Endothelial cell of umbilical vein (primary cell): ENCODE measurements at regions not wholly inside any gene's neighbourhood (a gene's known extent, or its start where the extent isn't known, plus 50 kb on each side); places are given as distances from the start of the nearest gene placed in this dataset.
"Not testable (repeated sequence)": the region's sequence is repeated elsewhere in the genome, so short reads cannot be mapped to it uniquely, and the experiment has no call there.

Experiments used
- BruUV-seq: library from RNA; stranded (reverse); fragments of 400-500 nt; replicated peaks from 2 replicates; lab custom pipeline; 2021; lab: Mats Ljungman, UMichigan
- CTCF ChIA-PET: fragments of 300-600, 350-600 bp; sonication (Branson Sonifier 250); formaldehyde crosslinking; loops from one replicate; lab custom pipeline; 2021; ENCODE audit warnings: antibody characterized with exemption, inconsistent platforms; lab: Charles Lee
- POLR2A ChIA-PET: fragments of 300-600, 350-600 bp; sonication (Branson Sonifier 250); formaldehyde crosslinking; loops from one replicate; lab custom pipeline; 2021; ENCODE audit warnings: antibody characterized with exemption, inconsistent platforms; lab: Charles Lee
- DNase-seq: peaks from one replicate; pipeline ENCODE4 v3.0.0-alpha.2; 2011; ENCODE audit warnings: low read depth, low spot score
- FAIRE-seq: peaks from 2 replicates; lab custom pipeline; 2011; peaks lifted over from hg19 to GRCh38; lab: Jason Lieb, UNC
- H2AFZ ChIP-seq: 2 replicates; pipeline ENCODE4 v1.6.0; 2012; ENCODE audit warnings: low read depth, low read length, control low read depth, inconsistent platforms
- H3K27ac ChIP-seq: 2 replicates; pipeline ENCODE4 v1.5.1; 2011; ENCODE audit warnings: low read depth, mild to moderate bottlenecking, control low read depth, low read length, moderate library complexity; ENCODE audit not compliant: insufficient read depth
- H3K27me3 ChIP-seq, 2 experiments: 2 replicates each; pipeline versions ENCODE4 v1.6.0 to v1.6.1; 2011; ENCODE audit warnings: low read length in 2 of 2, mixed read lengths in 1 of 2; ENCODE audit not compliant: control insufficient read depth in 2 of 2, insufficient read depth in 2 of 2
- H3K36me3 ChIP-seq, 2 experiments: 2 replicates in 1 of 2; 3 replicates in 1 of 2; pipeline ENCODE4 v1.5.1; 2011; ENCODE audit warnings: low read length in 2 of 2, mild to moderate bottlenecking in 1 of 2, moderate library complexity in 1 of 2; ENCODE audit not compliant: control insufficient read depth in 2 of 2, insufficient read depth in 2 of 2; ENCODE audit errors: extremely low read depth in 1 of 2
- H3K4me1 ChIP-seq: 3 replicates; pipeline ENCODE4 v1.5.1; 2011; ENCODE audit warnings: mild to moderate bottlenecking, low read length; ENCODE audit not compliant: control insufficient read depth, insufficient read depth; ENCODE audit errors: extremely low read depth
- H3K4me2 ChIP-seq: 2 replicates; pipeline ENCODE4 v1.6.1; 2011; ENCODE audit warnings: low read length, control low read depth, mixed read lengths; ENCODE audit not compliant: insufficient read depth
- H3K4me3 ChIP-seq, 3 experiments: fragments of 200-600 bp in 1 of 3; sonication (generic), shearing (Covaris generic) in 1 of 3; replicated peaks in 1 of 3; 2 replicates each; pipeline ENCODE4 v1.5.1; 2011 to 2016; ENCODE audit warnings: control low read depth in 3 of 3, low read length in 3 of 3, mild to moderate bottlenecking in 2 of 3, inconsistent platforms in 1 of 3, low read depth in 1 of 3, moderate library complexity in 1 of 3; ENCODE audit not compliant: insufficient read depth in 1 of 3
- H3K79me2 ChIP-seq: 2 replicates; pipeline ENCODE4 v1.6.0; 2012; ENCODE audit warnings: low read length, inconsistent platforms; ENCODE audit not compliant: control insufficient read depth, insufficient read depth
- H3K9ac ChIP-seq: replicated peaks from 2 replicates; pipeline ENCODE3; 2011; ENCODE audit warnings: low read length, control low read depth; ENCODE audit not compliant: insufficient read depth; ENCODE audit errors: extremely low read depth
- H3K9me1 ChIP-seq: replicated peaks from 3 replicates; pipeline ENCODE4 v1.6.0; 2011; ENCODE audit warnings: mild to moderate bottlenecking, low read length; ENCODE audit not compliant: control insufficient read depth, insufficient read depth; ENCODE audit errors: extremely low read depth
- H3K9me3 ChIP-seq: replicated peaks from 2 replicates; pipeline ENCODE4 v1.5.1; 2012; ENCODE audit warnings: low read length, inconsistent platforms; ENCODE audit not compliant: control insufficient read depth, insufficient read depth
- H4K20me1 ChIP-seq: replicated peaks from 2 replicates; pipeline ENCODE3; 2011; ENCODE audit warnings: mild to moderate bottlenecking, low read length; ENCODE audit not compliant: control insufficient read depth, insufficient read depth; ENCODE audit errors: extremely low read depth
- CTCF ChIP-seq, 2 donors: IDR thresholded peaks; 1 replicate in 1 of 2; 2 replicates in 1 of 2; pipeline ENCODE4 v1.5.1; 2011; ENCODE audit warnings: low read length in 2 of 2, mild to moderate bottlenecking in 2 of 2, moderate library complexity in 2 of 2, control low read depth in 1 of 2, inconsistent platforms in 1 of 2, low read depth in 1 of 2; ENCODE audit not compliant: insufficient read depth in 1 of 2; ENCODE audit errors: extremely low read depth in 1 of 2
- GATA2 ChIP-seq: IDR thresholded peaks from 2 replicates; pipeline ENCODE4 v1.7.0; 2011; ENCODE audit warnings: low read depth, mild to moderate bottlenecking, moderate library complexity, mixed read lengths, low read length; ENCODE audit not compliant: insufficient read length, insufficient read depth
- dilution Hi-C: fragments of 300-500 bp; cut with MboI; formaldehyde crosslinking; loops from one replicate; pipeline ENCODE4 v1.15.0; 2019; ENCODE audit warnings: low sequenced_read_pairs; ENCODE audit not compliant: extremely low pct_ligation_motif_present
- intact Hi-C: fragments of 100-400 bp; cut with micrococcal nuclease; formaldehyde crosslinking; loops from one replicate; pipeline ENCODE4 v1.10.0; 2022

GRCh38 chr3:139110072-139110830 is 65.6 kb upstream of the PRR23C start:
- no peak for DNase-seq
- intact Hi-C loops (no loop called here), dilution Hi-C loops (no loop called here)
- Histone ChIP-seq H3K36me3 (no peaks in the 10 kb centered on the region), H3K27me3 (no peaks in the 10 kb centered on the region), H3K9ac (no peak overlapping the region), H3K27ac (no peak overlapping the region), H4K20me1 (no peaks in the 10 kb centered on the region), H3K79me2 (no peaks in the 10 kb centered on the region), H3K4me1 (no peaks in the 10 kb centered on the region), H2AFZ (no peak overlapping the region), H3K4me3 (no peak overlapping the region), H3K9me1 (no peaks in the 10 kb centered on the region), H3K9me3 (no peaks in the 10 kb centered on the region), H3K4me2 (no peak overlapping the region)
- TF ChIP-seq CTCF (IDR thresholded peaks at IDR 0.05; ENCODE audit: extremely low read depth in 1 of 2, insufficient read depth in 1 of 2, low read depth in 1 of 2, low read length in 2 of 2) (no peak), GATA2 (no peak)
- no TSS peak for BruUV-seq
- CTCF ChIA-PET = interaction anchor here (1.2 to 3.8 kb wide), 5 partner anchors 11 to 244 kb away, joined by 4 to 140 read pairs (median 15); no protein-coding TSS in a partner anchor
- FAIRE-seq = no peak
- POLR2A ChIA-PET = no interaction called here

- H3K9me3 ChIP-seq, FAIRE-seq, H3K9me1 ChIP-seq, H3K79me2 ChIP-seq, H2AFZ ChIP-seq, BruUV-seq, H4K20me1 ChIP-seq, H3K27ac ChIP-seq, H3K4me3 ChIP-seq, H3K36me3 ChIP-seq, H3K4me1 ChIP-seq, H3K4me2 ChIP-seq, intact Hi-C loops, H3K9ac ChIP-seq, DNase-seq, POLR2A ChIA-PET, dilution Hi-C loops, H3K27me3 ChIP-seq: not testable (repeated sequence)
- CTCF ChIA-PET = interaction anchor here (1.4 to 3.8 kb wide), 12 partner anchors 9 to 782 kb away, joined by 3 to 140 read pairs (median 8); no protein-coding TSS in a partner anchor
Observed at GRCh38 chr3:139110929-139111328, 66.2 kb upstream of the PRR23C start.
